WTC11 (cell line): ENCODE measurements at regions not wholly inside any gene's neighbourhood (a gene's known extent, or its start where the extent isn't known, plus 50 kb on each side); places are given as distances from the start of the nearest gene placed in this dataset.

Experiments
- TF ChIP-seq, protein P1 (sequence below): sonication (generic); formaldehyde crosslinking; IDR thresholded peaks from 2 replicates; pipeline ENCODE4 v1.8.1; 2022; ENCODE audit warnings: low read depth, mild to moderate bottlenecking, moderate library complexity, missing genetic modification reagents, borderline replicate concordance
- TF ChIP-seq, protein P2 (sequence below): sonication (generic); formaldehyde crosslinking; IDR thresholded peaks from 2 replicates; pipeline ENCODE4 v1.8.1; 2023; ENCODE audit warnings: mild to moderate bottlenecking, missing genetic modification reagents, moderate library complexity
- TF ChIP-seq, protein P3 (sequence below): sonication (generic); formaldehyde crosslinking; IDR thresholded peaks from 2 replicates; pipeline ENCODE4 v1.8.1; 2023; ENCODE audit warnings: mild to moderate bottlenecking, missing genetic modification reagents, moderate library complexity

DNA sequence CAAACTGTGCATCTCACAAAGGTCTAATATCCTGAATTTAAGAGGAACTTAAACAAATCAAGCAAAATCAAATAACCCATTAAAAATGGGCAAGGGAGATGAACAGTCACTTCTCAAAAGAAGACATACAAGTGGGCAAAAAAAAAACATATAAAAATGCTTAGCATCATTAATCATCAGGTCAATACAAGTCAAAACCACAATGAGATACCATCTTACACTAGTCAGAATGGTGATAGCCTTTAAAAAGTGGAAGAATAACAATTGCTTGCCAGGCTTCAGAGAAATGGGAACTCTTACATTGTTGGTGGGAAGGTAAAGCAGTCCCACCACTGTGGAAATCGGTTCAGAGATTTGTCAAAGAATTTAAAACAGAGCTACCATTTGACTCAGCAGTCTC lies 646.7 kb upstream of the PTCHD4 start:
- TF ChIP-seq, protein P1, sequence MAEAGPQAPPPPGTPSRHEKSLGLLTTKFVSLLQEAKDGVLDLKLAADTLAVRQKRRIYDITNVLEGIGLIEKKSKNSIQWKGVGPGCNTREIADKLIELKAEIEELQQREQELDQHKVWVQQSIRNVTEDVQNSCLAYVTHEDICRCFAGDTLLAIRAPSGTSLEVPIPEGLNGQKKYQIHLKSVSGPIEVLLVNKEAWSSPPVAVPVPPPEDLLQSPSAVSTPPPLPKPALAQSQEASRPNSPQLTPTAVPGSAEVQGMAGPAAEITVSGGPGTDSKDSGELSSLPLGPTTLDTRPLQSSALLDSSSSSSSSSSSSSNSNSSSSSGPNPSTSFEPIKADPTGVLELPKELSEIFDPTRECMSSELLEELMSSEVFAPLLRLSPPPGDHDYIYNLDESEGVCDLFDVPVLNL (CRISPR knock-in tag): no peak
- TF ChIP-seq, protein P2, sequence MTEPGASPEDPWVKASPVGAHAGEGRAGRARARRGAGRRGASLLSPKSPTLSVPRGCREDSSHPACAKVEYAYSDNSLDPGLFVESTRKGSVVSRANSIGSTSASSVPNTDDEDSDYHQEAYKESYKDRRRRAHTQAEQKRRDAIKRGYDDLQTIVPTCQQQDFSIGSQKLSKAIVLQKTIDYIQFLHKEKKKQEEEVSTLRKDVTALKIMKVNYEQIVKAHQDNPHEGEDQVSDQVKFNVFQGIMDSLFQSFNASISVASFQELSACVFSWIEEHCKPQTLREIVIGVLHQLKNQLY (CRISPR knock-in tag): no peak
- TF ChIP-seq, protein P3, sequence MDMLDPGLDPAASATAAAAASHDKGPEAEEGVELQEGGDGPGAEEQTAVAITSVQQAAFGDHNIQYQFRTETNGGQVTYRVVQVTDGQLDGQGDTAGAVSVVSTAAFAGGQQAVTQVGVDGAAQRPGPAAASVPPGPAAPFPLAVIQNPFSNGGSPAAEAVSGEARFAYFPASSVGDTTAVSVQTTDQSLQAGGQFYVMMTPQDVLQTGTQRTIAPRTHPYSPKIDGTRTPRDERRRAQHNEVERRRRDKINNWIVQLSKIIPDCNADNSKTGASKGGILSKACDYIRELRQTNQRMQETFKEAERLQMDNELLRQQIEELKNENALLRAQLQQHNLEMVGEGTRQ: no peak
